HG02938 (cell line): ENCODE measurements at regions not wholly inside any gene's neighbourhood (a gene's known extent, or its start where the extent isn't known, plus 50 kb on each side); places are given as distances from the start of the nearest gene placed in this dataset.
"Not testable (repeated sequence)": the region's sequence is repeated elsewhere in the genome, so short reads cannot be mapped to it uniquely, and the experiment has no call there.

Experiments used
- ATAC-seq: cut with Tn5 transposase; IDR thresholded peaks from one replicate; pipeline ENCODE4 v1.9.1; 2021; ENCODE audit warnings: mild to moderate bottlenecking, moderate library complexity; ENCODE audit not compliant: unreplicated experiment

DNA sequence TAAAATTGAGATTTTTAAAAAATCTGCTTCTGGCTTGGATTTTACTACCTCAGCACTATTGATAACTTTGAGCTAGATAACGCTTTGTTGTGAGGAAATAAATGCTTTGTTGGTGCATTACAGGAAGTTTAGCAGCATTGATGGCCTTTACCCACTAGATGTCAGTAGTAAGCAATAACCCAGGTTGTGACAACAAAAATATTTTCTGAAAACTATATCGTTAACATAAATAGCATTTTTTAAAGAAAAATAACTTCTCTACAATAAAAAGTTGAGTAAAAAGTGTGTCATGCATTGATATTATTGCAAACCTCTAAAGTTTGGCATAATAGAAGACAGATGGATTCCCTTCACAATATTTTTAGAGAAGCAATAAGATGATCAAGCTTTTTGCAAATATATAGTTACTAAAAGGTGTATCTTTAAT is 1246.5 kb downstream of the UQCRFS1 start:
- ATAC-seq = no peak

DNA sequence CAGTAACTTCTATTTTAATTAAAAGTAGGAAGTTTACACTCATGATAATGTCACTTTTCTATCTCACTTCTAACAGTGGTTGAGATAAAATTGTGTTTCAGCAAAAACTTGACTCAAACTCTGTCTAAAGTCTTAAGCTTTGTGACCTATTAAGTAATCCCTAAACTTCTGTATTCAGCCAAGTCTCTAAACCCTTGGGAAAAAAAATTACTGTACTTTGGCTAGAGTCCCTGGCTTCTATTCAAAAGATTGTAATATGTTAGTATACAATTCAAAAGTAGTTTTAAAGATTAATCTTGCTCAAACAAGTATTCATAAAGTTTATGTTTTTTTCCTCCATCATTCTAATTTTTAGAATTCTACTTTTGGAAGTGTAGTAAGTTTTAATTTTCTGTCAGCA is 1248.8 kb downstream of the UQCRFS1 start:
- ATAC-seq = no peak

- ATAC-seq = no peak
Observed at GRCh38 chr19:27962264-27962663, 1250.7 kb downstream of the UQCRFS1 start.

DNA sequence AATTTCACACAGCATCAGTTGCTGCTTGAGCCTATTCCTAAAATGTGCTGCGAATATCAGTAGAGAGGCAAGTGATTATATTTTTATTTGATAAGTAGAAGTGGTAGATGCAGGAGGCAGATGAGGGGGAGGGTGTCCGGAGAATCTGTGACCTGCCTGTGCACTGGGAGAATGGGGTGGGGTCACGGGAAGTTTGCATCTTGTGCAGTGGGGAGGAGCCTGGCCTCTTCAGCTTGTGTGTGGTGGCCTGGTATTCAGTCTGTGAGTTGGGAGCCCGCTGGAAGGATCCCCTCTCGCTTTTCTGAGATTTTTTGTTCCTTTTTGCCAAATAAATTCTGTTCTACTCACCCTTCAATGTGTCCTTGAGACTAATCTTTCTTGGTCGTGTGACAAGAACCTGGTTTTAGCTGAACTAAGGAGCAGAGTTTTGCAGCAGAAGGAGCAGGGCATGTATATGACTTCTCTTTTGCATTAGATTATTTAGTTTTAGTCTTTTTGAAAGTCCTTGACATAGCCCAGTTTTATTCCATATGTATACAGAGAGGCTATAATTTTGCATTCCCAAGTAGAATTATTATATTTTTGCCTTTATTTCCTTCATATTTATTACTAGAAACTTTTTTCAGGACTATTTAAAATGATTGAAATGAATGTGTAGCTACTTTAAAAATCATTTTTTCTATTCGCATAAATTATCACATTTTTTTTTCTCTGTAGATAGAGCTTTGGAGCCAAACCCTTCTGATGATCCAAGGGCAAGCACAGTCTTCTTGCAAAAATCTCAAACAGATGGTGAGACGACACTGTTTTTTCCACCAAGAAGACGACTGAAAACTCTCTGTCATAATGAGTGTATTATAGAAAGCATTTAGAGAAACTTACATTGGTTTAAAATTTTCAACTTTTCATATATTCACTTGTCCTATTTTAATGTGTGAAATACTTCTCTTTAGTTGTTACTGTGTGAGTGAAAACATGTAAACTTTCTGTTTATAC is 1257.2 kb downstream of the UQCRFS1 start:
- ATAC-seq = no peak

GRCh38 chr19:27942607-27943006 is 1270.3 kb downstream of the UQCRFS1 start:
- ATAC-seq = not testable (repeated sequence)

DNA sequence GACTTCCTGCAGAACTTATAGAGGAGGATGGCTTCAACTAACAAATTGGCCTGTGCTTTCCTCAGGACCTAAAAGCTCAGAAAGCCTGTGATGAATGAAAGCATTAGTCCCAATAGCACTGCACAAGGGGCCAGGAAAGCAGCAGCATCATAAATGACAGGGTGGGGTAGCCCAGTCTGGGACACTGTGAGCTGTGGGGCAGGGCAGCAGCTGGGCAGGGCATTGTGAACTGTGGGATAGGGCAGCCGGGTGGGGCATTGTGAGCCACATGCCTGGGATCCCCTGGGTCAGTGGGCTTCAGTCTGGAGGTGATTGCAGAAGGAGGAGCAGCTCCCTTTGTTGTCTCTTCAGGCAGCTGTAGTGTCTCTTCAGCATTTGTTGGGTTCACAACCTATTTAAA is 1276.8 kb downstream of the UQCRFS1 start:
- no peak for ATAC-seq

- ATAC-seq = no peak
Observed at GRCh38 chr19:27935669-27936068, 1277.3 kb downstream of the UQCRFS1 start.

- no peak for ATAC-seq
Observed at GRCh38 chr19:27929399-27929798, 1283.6 kb downstream of the UQCRFS1 start.

DNA sequence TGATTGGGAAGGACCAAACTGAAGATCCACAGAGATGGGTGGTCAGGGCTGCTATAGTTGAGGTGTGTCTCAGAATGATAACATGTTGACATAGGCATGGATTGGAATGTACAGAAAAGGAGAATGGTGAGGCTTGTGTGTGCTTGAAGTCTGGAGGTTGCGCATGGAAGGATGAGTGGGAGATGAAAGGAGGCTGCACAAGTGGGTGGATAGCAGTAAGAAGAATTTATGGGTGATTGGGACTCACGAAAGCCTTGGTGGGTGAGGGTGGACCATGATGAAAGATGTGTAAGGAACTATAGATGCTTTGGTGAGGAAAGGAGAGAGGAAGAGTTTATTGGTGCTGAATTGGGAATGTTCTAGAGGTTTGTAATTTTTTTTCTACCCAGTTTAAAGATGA is 1287.7 kb downstream of the UQCRFS1 start:
- ATAC-seq = no peak

DNA sequence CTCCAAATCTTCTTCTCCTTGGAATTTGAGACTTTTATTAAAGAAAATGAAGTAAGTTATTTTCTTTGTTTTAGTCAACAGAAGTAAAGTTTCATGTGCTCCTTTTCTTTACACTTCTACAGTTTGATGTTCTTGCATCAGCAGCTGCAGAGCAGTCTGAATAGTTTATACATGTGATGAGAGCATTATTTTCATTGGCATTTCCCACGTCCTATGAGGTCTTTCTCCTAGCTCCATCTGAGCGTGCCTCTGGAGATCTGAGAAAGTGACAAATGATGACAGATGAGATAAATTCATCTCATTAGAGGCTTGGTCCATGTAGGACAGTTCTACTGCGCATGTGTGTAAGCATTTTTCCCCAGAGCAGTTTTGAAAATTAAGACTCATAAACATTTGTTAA is 1290.0 kb downstream of the UQCRFS1 start:
- ATAC-seq = no peak

GRCh38 chr19:27920774-27921173 is 1292.2 kb downstream of the UQCRFS1 start:
- no peak for ATAC-seq

GRCh38 chr19:27918818-27919217 is 1294.1 kb downstream of the UQCRFS1 start:
- no peak for ATAC-seq

DNA sequence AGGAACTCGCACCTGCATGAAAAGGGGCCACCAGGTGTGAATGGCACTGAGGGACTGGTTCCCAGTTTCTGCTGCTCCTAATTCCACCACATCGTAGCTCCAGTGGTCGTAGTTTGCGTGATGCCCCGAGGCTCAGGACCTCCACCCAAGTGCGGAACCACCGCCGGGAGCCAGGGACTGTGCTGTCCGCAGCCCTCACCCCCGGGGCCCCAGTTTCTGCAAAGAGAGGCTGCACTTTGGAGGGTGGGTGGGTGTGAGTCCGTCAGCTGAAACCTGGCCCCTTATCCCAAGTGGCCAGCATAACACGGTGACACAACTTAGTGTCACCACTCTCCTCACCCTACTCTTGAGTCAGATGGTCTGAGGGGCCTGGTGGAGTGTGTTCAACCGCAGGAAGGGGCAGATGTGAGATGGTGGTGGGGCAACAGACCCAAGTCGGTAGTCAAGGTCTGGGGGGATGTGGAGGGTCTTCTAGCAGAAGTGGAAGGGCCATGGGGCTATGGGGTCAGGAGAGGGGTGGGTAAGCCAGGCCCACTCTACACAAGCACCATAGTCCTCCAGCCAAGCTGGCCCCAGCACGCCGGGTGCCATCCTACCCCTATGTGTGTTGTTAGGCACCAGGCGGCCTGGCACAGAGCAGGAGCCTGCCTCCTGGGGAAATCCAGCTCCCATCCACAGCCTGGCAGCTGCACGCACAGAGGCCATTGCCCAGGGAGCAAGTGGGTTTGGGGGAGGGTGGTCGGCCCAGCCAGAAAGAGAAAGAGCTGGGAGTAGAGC is 1301.6 kb downstream of the UQCRFS1 start:
- ATAC-seq = no peak

GRCh38 chr19:27909861-27910260 is 1303.1 kb downstream of the UQCRFS1 start:
- no peak for ATAC-seq

- no peak for ATAC-seq
Observed at GRCh38 chr19:27909185-27909840, 1303.6 kb downstream of the UQCRFS1 start.

- no peak for ATAC-seq
Observed at GRCh38 chr19:27906081-27906480, 1306.9 kb downstream of the UQCRFS1 start.

DNA sequence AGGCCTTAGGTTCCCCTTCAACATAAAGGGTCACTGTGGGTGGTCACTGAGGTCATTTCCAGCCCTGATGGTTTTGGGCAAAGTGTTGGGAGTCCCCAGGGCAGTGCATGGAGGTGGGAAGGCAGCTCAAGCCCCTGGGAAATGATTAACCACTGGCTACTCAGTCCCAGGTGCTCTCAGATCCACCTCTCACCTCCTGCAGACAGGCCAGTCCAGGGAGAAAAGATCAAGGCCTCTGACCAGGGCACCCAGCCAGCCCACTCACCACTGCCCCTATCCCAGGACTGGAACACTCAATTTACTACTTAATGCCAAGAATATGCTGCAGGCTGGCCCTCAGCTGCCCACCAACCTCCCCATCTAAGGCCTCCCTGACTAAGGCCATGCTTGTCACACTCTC is 1307.9 kb downstream of the UQCRFS1 start:
- no peak for ATAC-seq

DNA sequence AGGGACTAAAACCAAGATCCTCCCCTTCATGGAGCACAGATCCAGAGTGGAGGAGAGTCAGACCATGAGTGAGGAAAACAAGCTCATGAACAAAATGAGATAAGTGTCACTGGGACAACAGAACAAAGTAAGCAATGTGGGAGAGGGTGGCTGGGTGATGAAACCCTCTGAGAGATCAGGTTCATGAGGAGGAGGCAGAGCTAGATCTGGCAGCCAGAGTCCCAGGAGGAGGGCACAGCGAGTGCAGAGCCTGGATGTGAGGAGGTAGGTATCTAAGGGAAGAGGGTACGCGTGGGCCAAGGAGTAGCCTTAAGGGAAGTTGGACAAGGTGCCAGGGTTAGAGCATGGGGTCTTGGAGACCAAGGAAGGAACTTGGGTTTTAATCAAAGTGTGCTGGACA is 1311.9 kb downstream of the UQCRFS1 start:
- no peak for ATAC-seq

DNA sequence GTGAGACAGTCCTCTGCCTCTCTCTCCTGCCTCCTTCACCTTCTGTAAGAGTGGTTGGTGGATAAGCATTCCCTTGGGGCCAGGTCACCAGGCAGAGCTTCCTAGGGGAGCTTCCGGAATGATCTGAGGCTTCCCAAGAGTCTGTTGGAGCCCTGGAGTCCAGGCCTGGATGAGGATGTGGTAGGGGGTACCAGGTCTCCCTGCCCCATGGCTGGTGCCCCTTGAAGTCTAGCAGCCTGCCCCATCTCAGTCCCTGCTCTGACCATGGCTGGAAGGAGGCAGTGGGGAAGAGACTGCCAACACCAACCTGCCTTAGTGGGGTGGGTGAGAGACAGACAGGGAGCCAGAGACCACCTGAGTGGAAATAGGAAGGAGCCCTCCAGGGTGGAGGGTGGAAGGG is 1316.9 kb downstream of the UQCRFS1 start:
- ATAC-seq = no peak

- no peak for ATAC-seq
Observed at GRCh38 chr19:27894906-27895754, 1317.8 kb downstream of the UQCRFS1 start.
